ENCODE measurements at regions not wholly inside any gene's neighbourhood (a gene's known extent, or its start where the extent isn't known, plus 50 kb on each side); places are given as distances from the start of the nearest gene placed in this dataset.

GRCh38 chrX:39624166-39624565 lies 473.6 kb downstream of the BCOR start:
- DNase-seq, result no peak

GRCh38 chrX:39625810-39626209 lies 471.9 kb downstream of the BCOR start:
- DNase-seq, result no peak

GRCh38 chrX:39626749-39627148 lies 471.0 kb downstream of the BCOR start:
- no peak for DNase-seq

GRCh38 chrX:39627257-39627656 lies 470.5 kb downstream of the BCOR start:
- DNase-seq, result no peak

- no peak for DNase-seq
Measured at GRCh38 chrX:39629001-39629400, 468.8 kb downstream of the BCOR start.

- no peak for DNase-seq
Measured at GRCh38 chrX:39630344-39630743, 467.4 kb downstream of the BCOR start.

- no peak for DNase-seq
Measured at GRCh38 chrX:39631276-39632229, 466.2 kb downstream of the BCOR start.

GRCh38 chrX:39633293-39633692 lies 464.5 kb downstream of the BCOR start:
- no peak for DNase-seq

- no peak for DNase-seq
Measured at GRCh38 chrX:39636481-39636880, 461.3 kb downstream of the BCOR start.

GRCh38 chrX:39638526-39638925 lies 459.2 kb downstream of the BCOR start:
- DNase-seq, result no peak

GRCh38 chrX:39639871-39640270 lies 457.9 kb downstream of the BCOR start:
- DNase-seq, result no peak

GRCh38 chrX:39640866-39641265 lies 456.9 kb downstream of the BCOR start:
- DNase-seq, result no peak

GRCh38 chrX:39642071-39642470 lies 455.7 kb downstream of the BCOR start:
- no peak for DNase-seq

GRCh38 chrX:39643550-39643949 lies 454.2 kb downstream of the BCOR start:
- no peak for DNase-seq

- no peak for DNase-seq
Measured at GRCh38 chrX:39645178-39645895, 452.4 kb downstream of the BCOR start.

- DNase-seq, result no peak
Measured at GRCh38 chrX:39648548-39649254, 449.1 kb downstream of the BCOR start.

GRCh38 chrX:39650768-39651347 lies 446.9 kb downstream of the BCOR start:
- DNase-seq, result no peak

GRCh38 chrX:39652336-39652735 lies 445.4 kb downstream of the BCOR start:
- no peak for DNase-seq

GRCh38 chrX:39653691-39654090 lies 444.1 kb downstream of the BCOR start:
- no peak for DNase-seq

- DNase-seq, result no peak
Measured at GRCh38 chrX:39654183-39654925, 443.4 kb downstream of the BCOR start.

- DNase-seq, result no peak
Measured at GRCh38 chrX:39654952-39655351, 442.8 kb downstream of the BCOR start.
